Calu3 (cell line): ENCODE measurements at regions not wholly inside any gene's neighbourhood (a gene's known extent, or its start where the extent isn't known, plus 50 kb on each side); places are given as distances from the start of the nearest gene placed in this dataset.

ENCODE experiments used
- BruUV-seq: library from RNA; stranded (reverse); fragments of 400-500 nt; replicated peaks from 2 replicates; lab custom pipeline; 2021; lab: Mats Ljungman, UMichigan
- CTCF ChIA-PET: fragments of 300-600 bp; sonication (Branson Sonifier 250); formaldehyde crosslinking; loops from one replicate; lab custom pipeline; 2022; ENCODE audit warnings: antibody characterized with exemption; lab: Charles Lee
- DNase-seq: peaks from one replicate; pipeline ENCODE4 v3.0.0; 2022
- H3K27ac Mint-ChIP-seq: one replicate; pipeline ENCODE4 v1.8.0; 2022; ENCODE audit warnings: mixed read lengths; ENCODE audit not compliant: unreplicated experiment
- H3K27me3 Mint-ChIP-seq: one replicate; pipeline ENCODE4 v1.8.0; 2022; ENCODE audit warnings: mixed read lengths; ENCODE audit not compliant: unreplicated experiment
- H3K36me3 Mint-ChIP-seq: one replicate; pipeline ENCODE4 v1.8.0; 2022; ENCODE audit warnings: mild to moderate bottlenecking, moderate library complexity, mixed read lengths; ENCODE audit not compliant: insufficient read depth, unreplicated experiment
- H3K4me1 Mint-ChIP-seq: one replicate; pipeline ENCODE4 v1.8.0; 2022; ENCODE audit warnings: mild to moderate bottlenecking, low read depth, mixed read lengths; ENCODE audit not compliant: unreplicated experiment
- H3K4me3 Mint-ChIP-seq: one replicate; pipeline ENCODE4 v1.8.0; 2022; ENCODE audit warnings: mild to moderate bottlenecking, low read depth, moderate library complexity, mixed read lengths; ENCODE audit not compliant: unreplicated experiment
- H3K9me3 Mint-ChIP-seq: one replicate; pipeline ENCODE4 v1.8.0; 2022; ENCODE audit warnings: low read depth, mixed read lengths; ENCODE audit not compliant: unreplicated experiment
- intact Hi-C: fragments of 100-400 bp; cut with micrococcal nuclease; formaldehyde crosslinking; loops from one replicate; pipeline ENCODE4 v1.10.0; 2022; ENCODE audit not compliant: unreplicated experiment
- TF ChIP-seq, protein P1 (sequence below): fragments of 200-600 bp; IDR thresholded peaks from one replicate; pipeline ENCODE4 v1.8.0; 2022; ENCODE audit warnings: antibody characterized with exemption; ENCODE audit not compliant: unreplicated experiment

DNA sequence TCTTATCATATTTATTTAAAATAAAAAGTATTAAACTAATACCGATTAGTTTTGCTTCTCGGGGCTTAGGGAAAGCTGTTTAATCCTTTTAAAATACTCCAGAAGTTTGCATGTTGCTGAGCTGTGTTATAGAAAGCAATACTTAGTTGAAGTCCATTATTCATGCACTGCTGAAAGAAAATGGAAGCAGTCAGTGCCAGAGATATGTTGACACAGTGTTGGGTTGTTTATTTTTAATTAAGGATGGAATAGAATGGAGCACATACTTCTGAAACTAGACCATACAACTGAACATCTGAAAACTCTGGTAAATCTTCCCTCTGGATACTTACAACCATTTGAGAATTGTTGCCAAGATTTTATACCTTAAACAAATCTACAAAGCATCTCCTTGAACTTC lies 282.7 kb upstream of the CCDC179 start:
- Mint-ChIP-seq H3K4me1 (no peaks in the 10 kb centered on the region), H3K27ac (no peak overlapping the region), H3K9me3 (no peaks in the 10 kb centered on the region), H3K27me3 (no peaks in the 10 kb centered on the region), H3K36me3 (no peaks in the 10 kb centered on the region), H3K4me3 (no peak overlapping the region)
- no TSS peak for BruUV-seq
- TF ChIP-seq, protein P1, sequence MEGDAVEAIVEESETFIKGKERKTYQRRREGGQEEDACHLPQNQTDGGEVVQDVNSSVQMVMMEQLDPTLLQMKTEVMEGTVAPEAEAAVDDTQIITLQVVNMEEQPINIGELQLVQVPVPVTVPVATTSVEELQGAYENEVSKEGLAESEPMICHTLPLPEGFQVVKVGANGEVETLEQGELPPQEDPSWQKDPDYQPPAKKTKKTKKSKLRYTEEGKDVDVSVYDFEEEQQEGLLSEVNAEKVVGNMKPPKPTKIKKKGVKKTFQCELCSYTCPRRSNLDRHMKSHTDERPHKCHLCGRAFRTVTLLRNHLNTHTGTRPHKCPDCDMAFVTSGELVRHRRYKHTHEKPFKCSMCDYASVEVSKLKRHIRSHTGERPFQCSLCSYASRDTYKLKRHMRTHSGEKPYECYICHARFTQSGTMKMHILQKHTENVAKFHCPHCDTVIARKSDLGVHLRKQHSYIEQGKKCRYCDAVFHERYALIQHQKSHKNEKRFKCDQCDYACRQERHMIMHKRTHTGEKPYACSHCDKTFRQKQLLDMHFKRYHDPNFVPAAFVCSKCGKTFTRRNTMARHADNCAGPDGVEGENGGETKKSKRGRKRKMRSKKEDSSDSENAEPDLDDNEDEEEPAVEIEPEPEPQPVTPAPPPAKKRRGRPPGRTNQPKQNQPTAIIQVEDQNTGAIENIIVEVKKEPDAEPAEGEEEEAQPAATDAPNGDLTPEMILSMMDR: no peak
- CTCF ChIA-PET: no interaction called here
- intact Hi-C loops: no loop called here
- DNase-seq: no peak

DNA sequence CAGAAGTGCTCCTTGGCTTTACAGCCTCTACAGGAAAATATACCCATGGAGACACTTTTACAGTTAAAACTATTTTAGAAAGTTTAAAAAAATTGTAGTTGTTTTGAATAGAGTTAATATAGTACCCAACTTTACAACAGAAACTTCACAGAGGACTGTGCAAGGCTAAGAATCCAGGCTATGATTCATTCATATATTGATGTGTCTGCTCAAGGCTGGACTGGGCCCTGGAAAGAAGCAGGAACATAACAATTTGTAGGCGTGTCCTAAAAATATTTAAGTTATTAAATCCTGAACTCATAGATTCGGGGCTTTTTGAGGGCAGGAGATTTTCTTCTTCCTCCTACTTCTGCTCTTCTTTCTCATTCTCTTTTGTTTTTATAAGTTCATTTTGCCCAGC lies 291.5 kb upstream of the CCDC179 start:
- intact Hi-C loops: no loop called here
- Mint-ChIP-seq H3K4me3 (no peak overlapping the region), H3K9me3 (no peaks in the 10 kb centered on the region), H3K27me3 (no peaks in the 10 kb centered on the region), H3K4me1 (no peaks in the 10 kb centered on the region), H3K27ac (no peak overlapping the region), H3K36me3 (no peaks in the 10 kb centered on the region)
- CTCF ChIA-PET: no interaction called here
- TF ChIP-seq, protein P1: no peak
- no peak for DNase-seq
- BruUV-seq: no TSS peak

DNA sequence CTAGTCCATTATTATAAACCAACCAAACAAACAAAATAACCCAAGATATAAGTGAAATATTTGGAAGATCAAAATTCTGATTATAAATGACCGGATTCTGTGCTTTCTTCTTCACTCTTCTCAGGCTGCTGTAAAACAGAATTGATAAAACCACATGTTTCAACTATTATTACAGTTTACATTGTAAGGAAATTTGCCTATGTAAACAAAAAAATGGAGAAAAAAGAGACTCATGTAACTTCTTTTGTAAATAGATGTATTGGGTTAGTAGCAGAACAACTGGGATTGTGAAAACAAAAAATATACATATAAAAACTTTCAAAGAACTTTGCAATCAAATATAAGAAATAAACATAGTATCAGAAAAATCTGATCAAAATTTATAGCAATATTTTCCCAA lies 295.2 kb upstream of the CCDC179 start:
- no peak for DNase-seq
- Mint-ChIP-seq H3K27me3 (no peaks in the 10 kb centered on the region), H3K27ac (no peak overlapping the region), H3K36me3 (no peaks in the 10 kb centered on the region), H3K9me3 (no peaks in the 10 kb centered on the region), H3K4me1 (no peaks in the 10 kb centered on the region), H3K4me3 (no peak overlapping the region)
- intact Hi-C loops: no loop called here
- TF ChIP-seq, protein P1: no peak
- BruUV-seq: no TSS peak
- CTCF ChIA-PET: no interaction called here

DNA sequence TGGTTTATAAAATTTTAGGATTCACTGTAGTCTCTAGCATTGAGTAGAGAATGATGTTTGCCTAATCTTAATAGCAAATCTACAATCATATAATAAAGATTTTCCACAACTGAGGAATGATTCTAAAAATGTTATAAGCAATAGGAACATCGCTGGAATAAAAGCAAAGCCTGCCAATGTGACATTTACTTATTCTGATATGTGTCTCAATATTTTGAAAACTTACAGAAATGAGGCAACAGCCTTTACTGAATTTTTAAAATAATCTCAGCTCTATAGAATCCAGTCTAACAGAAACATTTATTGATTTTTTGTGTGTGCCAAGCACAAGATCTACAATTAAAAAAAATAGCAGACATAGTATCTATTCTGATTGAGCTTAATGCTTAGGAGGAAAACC lies 303.7 kb upstream of the CCDC179 start:
- no TSS peak for BruUV-seq
- no peaks in the 10 kb centered on the region for H3K9me3 Mint-ChIP-seq
- H3K36me3 Mint-ChIP-seq: no peaks in the 10 kb centered on the region
- no peak overlapping the region for H3K27ac Mint-ChIP-seq
- TF ChIP-seq, protein P1: no peak
- H3K4me3 Mint-ChIP-seq: no peak overlapping the region
- no peaks in the 10 kb centered on the region for H3K4me1 Mint-ChIP-seq
- CTCF ChIA-PET: no interaction called here
- intact Hi-C loops: no loop called here
- DNase-seq: no peak
- no peaks in the 10 kb centered on the region for H3K27me3 Mint-ChIP-seq
